8988T (cell line): ENCODE measurements at regions not wholly inside any gene's neighbourhood (a gene's known extent, or its start where the extent isn't known, plus 50 kb on each side); places are given as distances from the start of the nearest gene placed in this dataset.

Source experiments
- DNase-seq: peaks from one replicate; pipeline ENCODE4 v3.0.0; 2011

GRCh38 chr20:60815656-60816055 lies 436.4 kb upstream of the CDH4 start:
- DNase-seq = no peak

- DNase-seq = no peak
Observed at GRCh38 chr20:60816901-60817300, 435.2 kb upstream of the CDH4 start.

GRCh38 chr20:60817891-60818290 lies 434.2 kb upstream of the CDH4 start:
- no peak for DNase-seq

- DNase-seq = no peak
Observed at GRCh38 chr20:60819511-60819910, 432.6 kb upstream of the CDH4 start.

GRCh38 chr20:60820149-60820548 lies 431.9 kb upstream of the CDH4 start:
- no peak for DNase-seq

GRCh38 chr20:60820918-60821317 lies 431.1 kb upstream of the CDH4 start:
- no peak for DNase-seq

- no peak for DNase-seq
Observed at GRCh38 chr20:60822699-60823607, 429.1 kb upstream of the CDH4 start.

- no peak for DNase-seq
Observed at GRCh38 chr20:60835876-60836275, 416.2 kb upstream of the CDH4 start.

- DNase-seq = no peak
Observed at GRCh38 chr20:60837173-60837770, 414.8 kb upstream of the CDH4 start.

- no peak for DNase-seq
Observed at GRCh38 chr20:60838297-60838696, 413.8 kb upstream of the CDH4 start.

GRCh38 chr20:60840971-60841370 lies 411.1 kb upstream of the CDH4 start:
- DNase-seq = no peak

GRCh38 chr20:60845146-60845545 lies 406.9 kb upstream of the CDH4 start:
- no peak for DNase-seq

- DNase-seq = no peak
Observed at GRCh38 chr20:60851826-60852704, 400.0 kb upstream of the CDH4 start.

- no peak for DNase-seq
Observed at GRCh38 chr20:60857708-60858107, 394.4 kb upstream of the CDH4 start.

- no peak for DNase-seq
Observed at GRCh38 chr20:60862601-60863000, 389.5 kb upstream of the CDH4 start.

- DNase-seq = no peak
Observed at GRCh38 chr20:60863548-60863947, 388.5 kb upstream of the CDH4 start.

- no peak for DNase-seq
Observed at GRCh38 chr20:60867589-60867988, 384.5 kb upstream of the CDH4 start.

GRCh38 chr20:60868316-60868891 lies 383.7 kb upstream of the CDH4 start:
- no peak for DNase-seq

GRCh38 chr20:60869087-60869486 lies 383.0 kb upstream of the CDH4 start:
- no peak for DNase-seq

GRCh38 chr20:60869625-60870024 lies 382.4 kb upstream of the CDH4 start:
- no peak for DNase-seq

- DNase-seq = no peak
Observed at GRCh38 chr20:60870040-60870439, 382.0 kb upstream of the CDH4 start.

- DNase-seq = no peak
Observed at GRCh38 chr20:60872224-60872623, 379.8 kb upstream of the CDH4 start.
